ENCODE measurements at regions not wholly inside any gene's neighbourhood (a gene's known extent, or its start where the extent isn't known, plus 50 kb on each side); places are given as distances from the start of the nearest gene placed in this dataset.

- no peak overlapping the region for H3K27ac ChIP-seq (ENCODE audit: low read depth in 1 of 2, low read length in 2 of 2)
- H3K36me3 Mint-ChIP-seq = no peaks in the 10 kb centered on the region
- no peaks in the 10 kb centered on the region for H3K9me3 Mint-ChIP-seq
- no peaks in the 10 kb centered on the region for H3K36me3 ChIP-seq (replicated peaks in 1 of 2; ENCODE audit: control insufficient read depth in 1 of 2, insufficient read depth in 2 of 2, low read length in 2 of 2)
- H4K20me1 ChIP-seq (ENCODE audit: insufficient read depth, low read length) = no peaks in the 10 kb centered on the region
- no peaks in the 10 kb centered on the region for H3K79me2 ChIP-seq (ENCODE audit: insufficient read depth, low read length)
- no peak overlapping the region for H3K27ac Mint-ChIP-seq
- no peak for TF ChIP-seq CTCF (IDR thresholded peaks at IDR 0.05)
- no peaks in the 10 kb centered on the region for H3K27me3 ChIP-seq (ENCODE audit: control insufficient read depth in 2 of 2, insufficient read depth in 2 of 2, low read length in 2 of 2)
- DNase-seq = no peak
- no peak overlapping the region for H3K9ac ChIP-seq (ENCODE audit: insufficient read depth, low read length, poor library complexity, severe bottlenecking)
- H3K4me3 Mint-ChIP-seq = no peak overlapping the region
- WGBS (ENCODE audit: insufficient coverage) = 78% methylated on average over 4 of the region's 4 CpGs
- H3K4me1 ChIP-seq (ENCODE audit: control insufficient read depth in 1 of 2, insufficient read depth in 2 of 2, low read length in 2 of 2) = no peaks in the 10 kb centered on the region
- no peaks in the 10 kb centered on the region for H3K9me3 ChIP-seq (replicated peaks in 1 of 2; ENCODE audit: control insufficient read depth in 1 of 2, insufficient read depth in 1 of 2, low read length in 2 of 2)
- H3K4me2 ChIP-seq (replicated peaks; ENCODE audit: extremely low read depth, low read length, poor library complexity, severe bottlenecking) = no peak overlapping the region
- no peaks in the 10 kb centered on the region for H3K4me1 Mint-ChIP-seq
- intact Hi-C loops (cut with micrococcal nuclease) = no loop called here
- no peak overlapping the region for H2AFZ ChIP-seq (ENCODE audit: insufficient read depth, low read depth, low read length, poor library complexity, severe bottlenecking)
- H3K27me3 Mint-ChIP-seq (ENCODE audit: low read depth in 3 of 3) = peaks cover 1 to 4% (median 3%) of the 10 kb centered on the region in 3 donors
- H3K4me3 ChIP-seq (replicated peaks in 1 of 3; ENCODE audit: low read depth in 2 of 3, low read length in 3 of 3) = no peak overlapping the region
Observed at GRCh38 chr5:86880344-86880743, 262.6 kb downstream of the COX7C start.

- Mint-ChIP-seq H3K4me3 (no peak overlapping the region), H3K4me1 (no peaks in the 10 kb centered on the region), H3K36me3 (no peaks in the 10 kb centered on the region), H3K9me3 (no peaks in the 10 kb centered on the region), H3K27me3 (ENCODE audit: low read depth in 3 of 3) (peaks cover 0 to 4% (median under 1%) of the 10 kb centered on the region in 3 donors), H3K27ac (peak overlapping the region in 1 of 7 donors; percentile 46)
- Histone ChIP-seq H3K36me3 (replicated peaks in 1 of 2; ENCODE audit: control insufficient read depth in 1 of 2, insufficient read depth in 2 of 2, low read length in 2 of 2) (no peaks in the 10 kb centered on the region), H2AFZ (ENCODE audit: insufficient read depth, low read depth, low read length, poor library complexity, severe bottlenecking) (no peak overlapping the region), H3K27ac (ENCODE audit: low read depth in 1 of 2, low read length in 2 of 2) (no peak overlapping the region), H3K27me3 (ENCODE audit: control insufficient read depth in 2 of 2, insufficient read depth in 2 of 2, low read length in 2 of 2) (no peaks in the 10 kb centered on the region), H3K4me3 (replicated peaks in 1 of 3; ENCODE audit: low read depth in 2 of 3, low read length in 3 of 3) (no peak overlapping the region), H3K9me3 (replicated peaks in 1 of 2; ENCODE audit: control insufficient read depth in 1 of 2, insufficient read depth in 1 of 2, low read length in 2 of 2) (no peaks in the 10 kb centered on the region), H3K4me2 (replicated peaks; ENCODE audit: extremely low read depth, low read length, poor library complexity, severe bottlenecking) (no peak overlapping the region), H3K9ac (ENCODE audit: insufficient read depth, low read length, poor library complexity, severe bottlenecking) (no peak overlapping the region), H3K79me2 (ENCODE audit: insufficient read depth, low read length) (no peaks in the 10 kb centered on the region), H3K4me1 (ENCODE audit: control insufficient read depth in 1 of 2, insufficient read depth in 2 of 2, low read length in 2 of 2) (no peaks in the 10 kb centered on the region), H4K20me1 (ENCODE audit: insufficient read depth, low read length) (no peaks in the 10 kb centered on the region)
- 43% methylated on average over 2 of the region's 3 CpGs for WGBS (ENCODE audit: insufficient coverage)
- intact Hi-C loops (cut with micrococcal nuclease) = no loop called here
- DNase-seq = peak; percentile 9 to 25 (median 14)
- peak; percentile 38 for TF ChIP-seq CTCF (IDR thresholded peaks at IDR 0.05)
Observed at GRCh38 chr5:86880785-86881492, 263.2 kb downstream of the COX7C start.

All from CD14-positive monocyte (primary cell).